Amniotic stem cell (primary cell): ENCODE measurements at regions not wholly inside any gene's neighbourhood (a gene's known extent, or its start where the extent isn't known, plus 50 kb on each side); places are given as distances from the start of the nearest gene placed in this dataset.
"Not testable (repeated sequence)": the region's sequence is repeated elsewhere in the genome, so short reads cannot be mapped to it uniquely, and the experiment has no call there.

Experiments
- DNase-seq: peaks from one replicate; lab custom pipeline; 2025; lab: John Stamatoyannopoulos, UW

DNA sequence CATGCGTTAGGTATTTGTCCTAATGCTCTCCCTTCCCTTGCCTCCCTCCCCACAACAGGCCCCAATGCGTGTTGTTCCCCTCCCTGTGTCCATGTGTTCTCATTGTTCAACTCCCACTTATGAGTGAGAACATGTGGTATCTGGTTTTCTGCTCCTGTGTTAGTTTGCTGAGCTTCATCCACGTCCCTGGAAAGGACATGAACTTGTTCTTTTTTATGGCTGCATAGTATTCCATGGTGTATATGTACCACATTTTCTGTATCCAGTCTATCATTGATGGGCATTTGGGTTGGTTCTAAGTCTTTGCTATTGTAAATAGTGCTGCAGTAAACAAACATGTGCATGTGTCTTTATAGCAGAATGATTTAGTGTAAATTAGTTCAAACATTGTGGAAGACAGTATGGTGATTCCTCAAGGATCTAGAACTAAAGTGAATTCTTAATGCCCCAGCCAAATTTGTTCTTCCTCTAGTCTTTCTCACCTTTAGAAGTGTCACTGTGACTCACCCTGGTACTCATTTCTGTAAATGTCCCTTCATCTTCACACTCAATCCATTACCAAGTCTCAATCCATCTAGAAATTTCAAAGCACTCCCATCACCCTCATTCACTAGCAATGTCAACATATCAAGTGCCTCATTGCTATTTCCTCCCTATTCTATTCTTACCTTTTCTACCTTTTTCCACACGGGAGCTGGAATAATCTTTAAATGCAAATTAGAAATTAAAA lies 123.9 kb downstream of the MREG start:
- not testable (repeated sequence) for DNase-seq

DNA sequence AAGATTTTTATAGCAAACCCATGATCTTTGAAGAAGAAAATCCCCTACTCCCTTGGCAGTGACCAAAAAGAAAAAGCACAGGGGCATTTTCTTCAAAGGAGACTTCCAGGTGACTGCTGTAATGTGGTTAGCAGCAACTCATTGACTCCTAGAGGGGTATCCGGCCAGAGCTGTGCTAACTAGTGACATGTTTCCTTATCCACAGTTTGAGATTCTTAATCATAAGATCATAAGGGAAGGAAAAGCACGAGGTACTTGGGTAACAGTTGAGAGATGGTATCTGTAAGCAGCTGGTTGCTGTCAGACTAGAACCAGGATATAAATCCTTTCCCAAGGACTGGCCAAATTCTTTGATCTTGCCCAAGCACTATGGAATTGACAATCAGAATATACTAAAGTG lies 124.7 kb downstream of the MREG start:
- no peak for DNase-seq

DNA sequence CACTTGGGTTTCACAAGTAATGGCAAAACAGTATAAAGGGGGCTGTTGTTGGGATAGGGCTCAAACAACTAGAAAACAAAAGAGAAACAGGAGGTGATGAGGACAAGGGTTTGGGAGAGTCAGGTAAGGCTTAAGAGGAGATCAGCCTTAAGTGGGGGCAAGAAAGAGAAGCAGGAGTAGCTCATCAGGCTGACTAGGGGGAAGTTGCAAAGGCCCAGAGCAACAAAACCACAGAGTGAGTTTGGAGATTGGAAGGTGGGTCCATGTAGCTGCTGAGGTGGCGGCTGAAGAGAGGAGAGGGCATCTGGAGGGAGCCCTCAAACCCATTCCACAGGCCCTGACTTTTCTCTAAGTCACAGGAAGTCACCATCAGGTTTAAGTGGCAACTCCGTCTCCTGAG lies 126.0 kb downstream of the MREG start:
- DNase-seq, result no peak

DNA sequence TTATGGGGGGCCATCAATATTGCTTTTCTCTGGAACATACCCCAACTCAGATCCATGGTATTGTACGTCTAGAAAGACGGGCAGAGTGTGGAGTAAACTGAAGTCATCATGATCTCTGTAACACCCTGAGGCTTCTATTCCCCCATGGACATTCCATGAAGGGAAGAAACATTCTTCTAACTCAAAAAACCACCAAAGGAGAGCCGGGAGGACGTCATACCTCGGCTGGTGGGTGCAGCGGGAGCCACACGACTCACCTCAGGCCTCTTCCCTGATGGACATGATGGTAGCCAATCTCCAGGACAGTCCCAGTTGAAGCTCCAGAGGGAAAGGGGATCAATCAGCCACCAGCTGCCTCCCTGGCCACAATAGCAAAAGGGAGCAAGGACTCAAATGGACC lies 127.3 kb downstream of the MREG start:
- DNase-seq, result no peak

DNA sequence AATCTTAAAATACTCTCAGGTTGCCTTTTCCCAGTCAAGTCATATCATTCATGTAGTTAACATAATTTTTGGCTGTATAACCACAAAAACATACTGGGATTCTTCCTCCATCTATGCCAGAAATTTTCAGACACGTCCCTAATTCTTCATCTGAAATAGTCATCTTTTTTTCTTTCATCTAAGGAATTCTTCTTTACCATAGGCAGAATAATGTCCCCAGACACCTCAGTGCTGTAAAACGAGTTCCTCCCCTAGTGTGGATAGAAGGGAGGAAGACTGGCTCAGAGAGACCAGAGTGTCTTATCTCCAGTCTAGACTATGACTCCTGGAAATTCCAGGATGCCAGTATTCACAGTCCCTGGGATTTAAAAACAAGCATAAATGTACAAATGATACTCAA lies 127.8 kb downstream of the MREG start:
- DNase-seq, result no peak

DNA sequence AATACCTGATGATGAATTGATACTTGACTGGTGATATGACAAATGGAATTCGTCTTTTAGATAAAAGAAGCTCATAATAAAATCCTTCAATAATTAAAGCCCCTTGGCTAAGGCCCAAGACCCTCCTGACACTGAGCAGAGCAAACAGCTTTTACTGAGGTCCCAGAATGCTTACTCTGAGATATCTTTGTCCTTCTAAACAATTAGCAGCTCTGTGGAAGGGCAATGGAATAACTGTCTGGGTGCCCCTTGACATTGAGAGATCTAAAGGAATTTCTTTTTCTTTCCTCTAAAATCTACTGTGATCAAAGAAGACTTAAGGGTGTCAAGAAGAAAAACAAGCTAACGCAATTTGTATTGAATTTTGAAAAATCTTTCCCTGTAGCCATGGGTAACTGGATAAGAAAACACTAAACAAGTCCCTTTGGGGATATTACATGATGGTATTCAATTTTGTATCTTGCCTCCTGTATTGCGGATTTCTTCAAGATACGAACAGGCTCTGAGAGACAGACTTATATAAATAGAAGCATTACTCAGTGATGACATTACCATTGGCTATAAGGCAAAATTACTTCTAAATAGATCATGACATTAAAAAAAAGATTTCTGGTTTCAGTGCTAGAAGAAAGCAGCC lies 128.8 kb downstream of the MREG start:
- DNase-seq, result no peak

DNA sequence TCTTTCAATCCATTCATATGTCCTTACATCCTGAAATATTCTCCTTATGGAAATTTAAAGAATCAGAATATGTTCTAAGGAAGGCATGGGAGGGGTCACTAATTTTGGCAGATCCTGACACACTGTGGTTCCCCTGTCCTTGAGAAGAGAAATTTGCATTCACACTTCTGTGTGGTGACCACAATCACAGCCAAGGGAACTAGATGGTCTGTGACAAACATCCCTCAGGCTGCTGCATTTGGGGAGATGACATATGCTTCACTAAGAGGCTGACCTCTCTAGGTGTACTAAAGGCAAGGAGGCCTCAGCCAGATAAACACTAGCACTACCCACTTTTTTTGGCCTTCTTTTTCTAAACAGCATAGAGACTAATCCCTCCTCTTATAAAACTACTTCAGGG lies 129.6 kb downstream of the MREG start:
- no peak for DNase-seq

DNA sequence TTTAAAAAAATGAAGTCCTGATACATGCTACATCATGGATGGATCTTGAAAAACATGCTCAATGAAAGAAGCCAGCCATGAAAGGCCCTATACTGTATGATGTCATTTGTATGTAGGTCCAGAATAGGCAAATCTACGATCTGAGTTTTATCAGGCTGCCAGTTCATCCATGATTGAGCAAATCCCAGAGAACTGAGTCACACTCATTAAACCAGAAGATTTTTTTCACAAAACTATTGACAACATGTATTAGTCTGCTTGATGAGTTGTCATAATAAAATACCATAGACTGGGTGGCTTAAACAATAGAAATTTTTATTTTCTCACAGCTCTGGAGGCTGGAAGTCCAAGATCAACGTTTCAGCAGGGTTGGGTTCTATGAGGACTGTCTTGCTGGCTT lies 130.7 kb downstream of the MREG start:
- DNase-seq, result no peak

DNA sequence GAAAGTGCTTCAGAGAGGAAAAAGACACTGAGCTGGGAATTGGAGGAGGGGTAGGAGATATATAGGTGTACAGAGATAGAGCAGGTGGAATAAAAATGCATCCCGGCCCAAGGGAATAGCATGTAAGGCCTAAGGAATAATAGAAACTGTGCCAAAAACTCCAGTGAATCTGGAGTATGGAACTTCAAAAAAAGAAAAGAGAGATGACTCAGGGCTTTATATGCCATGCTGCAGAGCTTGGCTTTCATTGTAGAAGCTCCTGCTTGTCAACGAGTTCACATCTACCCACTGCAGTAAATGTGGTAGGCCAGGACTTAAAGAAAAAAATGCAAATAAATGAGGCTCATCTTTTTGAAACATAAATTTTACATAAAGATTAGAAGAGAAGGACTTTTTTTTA lies 131.8 kb downstream of the MREG start:
- no peak for DNase-seq

DNA sequence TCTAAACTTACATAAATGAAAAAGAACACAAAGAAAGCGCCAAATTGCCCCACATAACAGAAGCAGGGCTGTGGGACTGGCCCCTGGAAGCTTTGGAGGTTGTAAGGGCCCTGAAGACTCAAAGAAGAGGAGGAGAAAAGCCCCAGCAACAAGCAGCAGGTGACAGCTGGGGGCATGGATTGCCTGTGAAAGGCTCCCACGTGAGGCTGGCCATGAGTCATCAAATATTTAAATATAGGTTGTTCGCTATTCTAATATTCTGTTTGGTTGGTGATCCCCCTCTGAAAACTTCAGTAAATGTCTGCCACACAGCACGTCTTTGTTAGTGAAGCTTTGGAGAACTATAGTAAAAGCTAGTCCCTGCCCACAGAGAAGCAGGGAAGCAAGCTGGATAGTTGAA lies 132.4 kb downstream of the MREG start:
- no peak for DNase-seq

DNA sequence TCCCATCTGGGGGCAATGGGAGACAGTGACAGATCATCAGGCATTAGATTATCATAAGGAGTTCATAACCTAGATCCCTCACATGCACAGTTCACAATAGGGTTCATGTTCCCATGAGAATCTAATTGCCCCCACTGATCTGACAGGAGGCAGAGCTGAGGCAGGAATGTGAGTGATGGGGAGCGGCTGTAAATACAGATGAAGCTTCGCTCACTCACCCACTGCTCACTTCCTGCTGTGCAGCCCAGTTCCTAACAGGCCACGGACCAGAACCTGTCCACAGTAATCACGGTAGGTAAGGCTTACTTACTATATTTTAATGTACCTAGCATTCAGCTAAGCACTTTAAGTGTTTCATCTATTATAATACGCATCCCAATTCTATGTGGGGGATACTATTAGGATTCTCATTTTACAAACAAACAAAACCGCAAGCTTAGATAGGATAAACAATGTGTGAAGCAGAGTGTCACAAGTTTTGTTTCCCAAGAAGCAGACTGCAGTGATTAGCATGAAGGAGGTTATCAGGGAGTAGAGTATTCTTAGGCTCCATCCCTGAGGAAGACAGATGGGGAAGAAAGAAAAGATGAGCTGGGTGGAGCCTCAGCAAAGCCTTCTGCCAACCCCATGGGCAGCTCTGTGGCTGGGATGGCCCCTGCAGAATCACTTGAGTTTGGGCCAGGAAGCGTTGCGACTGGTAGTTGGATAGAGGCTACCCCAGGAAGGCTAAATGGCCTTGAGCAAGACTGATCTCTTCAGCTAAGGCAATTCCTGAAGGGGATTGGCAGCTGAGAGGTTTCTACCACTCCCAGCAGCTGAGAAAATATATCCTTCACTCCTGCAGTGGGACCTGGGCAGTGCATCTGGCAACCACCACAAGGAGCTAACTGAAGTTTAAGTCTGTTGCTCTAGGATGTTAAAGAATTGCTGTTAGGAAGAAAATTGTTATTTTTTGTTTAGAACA lies 133.1 kb downstream of the MREG start:
- no peak for DNase-seq

DNA sequence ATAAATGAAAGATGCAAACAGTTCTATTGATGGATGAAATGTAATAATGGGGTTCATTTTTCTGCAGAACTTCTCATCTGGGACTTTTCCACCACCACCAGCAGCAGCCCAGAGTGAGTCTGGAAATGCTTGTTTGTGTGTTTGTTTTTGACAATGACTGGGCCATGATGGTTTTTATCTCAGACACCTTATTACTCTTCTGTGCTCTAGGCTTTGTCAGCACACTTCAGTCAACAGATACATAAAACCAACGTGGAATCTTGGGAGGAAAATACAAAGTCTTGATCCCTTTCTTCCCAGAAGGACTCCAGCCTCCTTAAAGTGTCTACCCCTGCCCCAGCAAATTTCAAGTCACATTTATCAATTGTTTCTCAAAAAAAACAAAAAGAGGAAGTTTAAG lies 134.0 kb downstream of the MREG start:
- no peak for DNase-seq

DNA sequence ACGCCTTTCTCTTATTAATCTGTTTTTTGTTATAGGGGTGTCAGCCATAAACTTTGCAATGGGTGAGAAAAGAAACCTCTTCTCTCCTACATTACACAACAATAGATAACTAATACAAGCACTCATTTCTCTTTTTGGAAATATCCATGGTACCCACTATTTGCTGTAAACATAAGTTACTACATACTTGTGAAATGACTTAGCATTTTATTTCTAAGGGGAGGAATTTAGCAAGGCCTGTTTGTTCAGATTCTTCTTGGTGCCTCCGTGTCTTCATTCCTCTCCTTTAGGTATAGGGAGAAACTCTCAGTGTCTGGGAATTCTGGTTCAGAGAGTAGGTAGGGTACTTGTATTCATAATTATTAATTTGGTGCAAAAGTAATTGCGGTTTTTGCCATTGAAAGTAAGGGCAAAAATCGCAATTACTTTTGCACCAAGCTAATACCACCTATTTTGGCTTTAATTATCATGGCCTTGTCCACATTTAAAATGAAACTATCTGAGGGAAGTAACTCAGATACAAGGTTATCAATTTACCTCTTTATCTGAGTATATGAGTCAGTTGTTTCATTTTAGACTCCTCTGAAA lies 134.8 kb downstream of the MREG start:
- DNase-seq, result no peak

DNA sequence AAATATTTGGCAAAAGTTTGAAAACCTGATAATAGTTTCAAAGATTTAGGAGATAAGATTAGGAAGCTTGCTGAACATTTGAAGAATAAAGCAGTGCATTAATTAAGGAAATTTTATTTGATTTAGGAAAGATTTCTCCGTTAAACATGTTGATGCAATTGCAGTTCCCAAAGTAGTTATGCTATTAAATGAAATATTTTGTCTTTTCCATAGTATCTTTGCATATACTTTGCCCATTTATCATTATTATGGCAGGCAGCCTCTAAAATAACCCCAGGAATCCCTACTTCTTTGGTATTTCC lies 136.5 kb downstream of the MREG start:
- DNase-seq, result no peak

DNA sequence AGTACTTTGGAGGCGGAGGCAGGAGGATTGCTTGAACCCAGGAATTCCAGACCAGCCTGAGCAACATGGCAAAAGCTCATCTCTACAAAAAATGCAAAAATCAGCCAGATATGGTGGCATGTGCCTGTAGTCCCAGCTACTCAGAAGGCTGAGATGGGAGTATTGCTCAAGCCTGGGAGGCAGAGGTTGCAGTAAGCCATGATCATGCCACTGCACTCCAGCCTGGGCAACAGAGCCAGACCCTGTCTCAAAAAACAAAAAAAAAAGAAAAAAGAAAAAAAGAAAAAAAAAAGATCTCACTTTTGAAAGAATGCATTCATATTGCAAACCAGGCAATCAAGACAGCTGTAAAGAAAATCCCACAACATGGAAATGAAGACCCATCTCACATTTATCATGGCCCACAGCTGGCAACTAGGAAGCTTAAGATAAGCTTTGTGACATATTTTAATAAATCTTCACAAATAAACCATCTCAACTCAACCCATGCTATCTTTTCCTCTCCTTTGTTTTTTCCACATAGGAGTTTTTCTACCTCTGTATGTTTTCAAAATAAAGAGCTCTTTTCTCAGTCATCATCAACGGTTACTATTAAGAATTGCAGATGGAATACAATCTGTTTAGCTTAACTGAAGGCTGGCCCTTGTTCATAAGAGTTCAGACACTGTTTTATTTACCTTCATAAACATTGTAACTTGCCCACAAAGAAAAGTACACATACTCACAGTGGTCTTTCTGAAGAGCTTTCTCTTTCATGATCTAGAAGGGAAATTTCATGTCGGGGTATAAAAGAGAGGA lies 137.0 kb downstream of the MREG start:
- DNase-seq, result no peak

DNA sequence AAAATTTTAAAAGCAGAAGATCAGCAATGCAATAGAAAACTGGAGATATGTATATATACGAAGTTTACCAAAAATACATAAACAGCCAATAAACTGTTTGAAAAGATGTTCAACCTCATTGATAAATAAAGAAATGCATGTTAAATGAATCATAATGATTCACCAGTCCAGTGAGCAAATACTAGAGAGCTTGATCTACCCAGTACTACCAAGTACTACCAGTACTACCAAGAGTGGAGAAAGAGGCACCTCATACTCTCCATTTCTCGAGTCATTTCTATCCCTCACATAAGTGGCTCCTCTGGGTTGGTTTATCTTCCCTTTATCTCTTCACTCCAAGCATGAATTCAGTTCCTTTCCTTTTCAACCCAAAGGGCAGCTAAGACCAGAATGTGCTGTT lies 138.9 kb downstream of the MREG start:
- no peak for DNase-seq

DNA sequence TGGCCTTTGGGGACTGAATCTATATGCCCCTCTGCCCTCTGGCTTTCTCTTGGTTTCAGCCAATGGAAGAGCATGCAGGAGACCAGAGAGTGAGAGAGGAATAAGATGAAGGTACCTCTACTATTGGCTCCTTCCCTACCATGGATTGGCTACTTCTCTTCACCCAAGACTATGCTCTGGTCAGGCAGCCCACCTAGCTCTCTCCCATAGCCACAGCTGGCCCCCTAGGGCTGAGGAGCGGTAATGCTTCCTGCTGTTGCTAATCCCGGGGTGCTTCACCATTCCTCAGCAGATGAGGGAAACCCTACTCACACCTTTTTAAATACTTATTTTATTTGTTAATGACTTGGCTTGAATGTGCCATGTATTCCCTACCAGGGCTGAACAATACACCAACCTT lies 142.4 kb downstream of the MREG start:
- no peak for DNase-seq

DNA sequence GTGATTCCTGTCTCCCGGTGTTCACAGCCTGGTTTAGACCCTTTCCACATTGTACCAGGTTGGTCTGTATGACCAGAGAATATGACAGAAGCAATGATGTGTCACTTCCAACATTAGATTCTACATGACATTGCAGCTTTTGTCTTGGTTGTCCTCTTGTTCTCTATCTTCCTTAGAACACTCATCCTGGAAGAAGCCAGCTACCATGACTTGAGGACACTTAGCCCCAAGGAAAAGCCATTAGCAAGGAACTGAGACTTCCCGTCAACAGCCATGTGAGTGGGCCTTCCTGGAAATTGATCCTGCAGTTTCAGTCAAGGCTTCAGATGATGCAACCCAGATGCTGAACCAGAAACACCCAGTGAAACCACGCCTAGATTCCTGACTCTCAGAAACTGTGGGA lies 143.3 kb downstream of the MREG start:
- no peak for DNase-seq

DNA sequence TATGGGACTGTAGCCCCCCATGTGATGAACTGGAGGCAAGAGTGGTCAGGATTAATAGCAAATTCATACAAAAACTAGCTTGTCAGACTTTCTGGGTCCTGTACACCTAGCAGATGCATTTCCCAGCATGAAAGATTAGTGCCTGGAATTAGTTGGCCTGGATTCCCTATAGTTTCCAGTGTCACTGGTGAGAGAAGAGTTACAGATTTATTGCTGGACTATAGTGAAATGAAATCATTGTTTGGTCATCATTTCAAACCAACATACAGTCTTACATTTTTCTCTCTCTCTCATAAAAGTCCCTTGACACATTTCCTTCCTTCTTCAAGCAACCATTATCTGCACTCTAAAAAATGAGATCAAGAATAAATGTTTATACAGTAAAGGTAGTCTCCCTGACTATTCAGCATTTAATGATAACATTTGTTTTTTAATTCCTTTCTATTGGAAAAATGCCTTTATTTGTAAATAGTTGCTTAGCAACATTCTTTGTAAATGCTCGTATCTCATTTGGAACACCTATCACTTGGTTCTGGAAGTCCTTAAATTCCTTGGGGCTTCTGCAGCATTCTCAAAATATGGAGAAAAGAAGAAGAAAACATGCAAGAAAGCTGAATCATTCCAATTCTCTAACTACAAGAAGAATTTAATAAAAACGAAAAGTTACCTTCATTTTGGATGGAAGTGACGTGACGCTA lies 144.4 kb downstream of the MREG start:
- no peak for DNase-seq

DNA sequence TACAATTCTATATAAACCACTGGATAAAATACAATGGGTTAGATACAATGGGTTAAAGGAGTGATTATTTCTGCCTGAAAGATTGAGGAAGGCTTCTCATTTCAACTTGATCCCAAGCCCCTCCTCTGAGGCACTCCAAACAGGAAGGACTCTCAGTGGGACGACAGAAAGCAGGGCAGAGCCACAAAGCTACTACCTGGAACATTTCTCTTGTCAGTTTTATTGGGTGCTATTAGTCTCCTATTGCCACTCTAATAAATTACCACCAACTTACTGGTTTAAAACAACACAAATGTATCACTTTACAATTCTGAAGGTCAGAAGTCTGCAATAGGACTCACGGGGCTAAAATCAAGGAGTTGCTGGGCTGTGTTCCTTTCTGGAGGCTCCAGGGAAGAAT lies 146.7 kb downstream of the MREG start:
- no peak for DNase-seq

DNA sequence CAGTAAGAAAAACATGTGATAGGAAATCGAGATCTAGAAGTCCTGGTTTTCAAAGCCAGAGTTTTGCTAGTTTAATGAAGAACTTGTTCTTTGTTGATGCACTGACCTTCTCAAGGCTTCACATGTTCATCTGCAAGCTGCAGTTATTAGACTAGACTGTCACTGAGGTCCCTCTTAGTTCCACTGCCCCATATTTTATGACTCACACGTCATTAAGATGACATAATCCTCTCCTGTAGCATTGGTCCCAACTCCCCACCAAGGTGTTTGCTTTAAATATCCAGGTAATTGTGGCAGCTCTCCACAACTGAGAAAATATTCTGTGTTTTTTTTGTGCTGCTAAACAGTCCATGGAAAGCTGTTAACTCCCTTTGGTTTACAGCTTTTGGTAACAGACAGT lies 149.7 kb downstream of the MREG start:
- DNase-seq, result no peak
